Fibroblast of mammary gland (primary cell): ENCODE measurements at regions not wholly inside any gene's neighbourhood (a gene's known extent, or its start where the extent isn't known, plus 50 kb on each side); places are given as distances from the start of the nearest gene placed in this dataset.
"Not testable (repeated sequence)": the region's sequence is repeated elsewhere in the genome, so short reads cannot be mapped to it uniquely, and the experiment has no call there.

Source experiments
- DNase-seq: peaks from one replicate; pipeline ENCODE4 v3.0.0-alpha.2; 2010; ENCODE audit warnings: low read depth
- H3K4me3 ChIP-seq: 2 replicates; pipeline ENCODE4 v1.5.1; 2011; ENCODE audit warnings: low read depth, mild to moderate bottlenecking, low read length, moderate library complexity; ENCODE audit not compliant: control insufficient read depth
- CTCF ChIP-seq: conservative IDR thresholded peaks from 2 replicates; pipeline ENCODE4 v1.5.1; 2011; ENCODE audit warnings: low read depth, low read length, inconsistent platforms; ENCODE audit not compliant: control insufficient read depth, insufficient read depth

- no peak for DNase-seq
- no peak overlapping the region for H3K4me3 ChIP-seq
- no peak for TF ChIP-seq CTCF
These were observed 111.4 kb downstream of the POU4F1 start for GRCh38 chr13:78491978-78492377.

GRCh38 chr13:78490225-78490624 lies 113.1 kb downstream of the POU4F1 start:
- not testable (repeated sequence) for H3K4me3 ChIP-seq

GRCh38 chr13:78487707-78488106 lies 115.6 kb downstream of the POU4F1 start:
- no peak for DNase-seq
- no peak overlapping the region for H3K4me3 ChIP-seq
- TF ChIP-seq CTCF: no peak

More at GRCh38 chr13:78490225-78490624, 113.1 kb downstream of the POU4F1 start:
- not testable (repeated sequence) for DNase-seq

GRCh38 chr13:78485803-78486202 lies 117.5 kb downstream of the POU4F1 start:
- DNase-seq: no peak
- no peak overlapping the region for H3K4me3 ChIP-seq
- no peak for TF ChIP-seq CTCF

GRCh38 chr13:78478183-78478582 lies 125.2 kb downstream of the POU4F1 start:
- no peak for DNase-seq
- H3K4me3 ChIP-seq: no peak overlapping the region
- no peak for TF ChIP-seq CTCF

GRCh38 chr13:78476910-78477309 lies 126.4 kb downstream of the POU4F1 start:
- no peak for TF ChIP-seq CTCF
- H3K4me3 ChIP-seq: no peak overlapping the region
- DNase-seq: no peak

- no peak for TF ChIP-seq CTCF
- no peak overlapping the region for H3K4me3 ChIP-seq
These were observed 134.7 kb downstream of the POU4F1 start for GRCh38 chr13:78468621-78469020.

GRCh38 chr13:78465250-78465649 lies 138.1 kb downstream of the POU4F1 start:
- no peak for DNase-seq
- H3K4me3 ChIP-seq: no peak overlapping the region
- TF ChIP-seq CTCF: no peak

More at GRCh38 chr13:78468621-78469020, 134.7 kb downstream of the POU4F1 start:
- no peak for DNase-seq
